Ascending aorta (tissue), 2 donors: ENCODE measurements at regions not wholly inside any gene's neighbourhood (a gene's known extent, or its start where the extent isn't known, plus 50 kb on each side); places are given as distances from the start of the nearest gene placed in this dataset.

ENCODE experiments used
- DNase-seq, 2 donors: peaks; one replicate each; pipeline ENCODE4 v3.0.0-alpha.2; 2019; ENCODE audit warnings: low spot score in 2 of 2
- H3K27ac ChIP-seq, 2 donors: fragments of 200-600 bp; sonication (generic); one replicate each; pipeline ENCODE4 v1.5.1; 2016 to 2017; ENCODE audit warnings: mild to moderate bottlenecking in 1 of 2
- H3K27me3 ChIP-seq: fragments of 200-600 bp; sonication (generic); one replicate; pipeline ENCODE4 v1.5.1; 2017
- H3K36me3 ChIP-seq, 2 donors: fragments of 200-600 bp; sonication (generic); one replicate each; pipeline ENCODE4 v1.5.1; 2016
- H3K4me1 ChIP-seq, 2 donors: fragments of 200-600 bp; sonication (generic); one replicate each; pipeline ENCODE4 v1.5.1; 2016 to 2017; ENCODE audit warnings: mild to moderate bottlenecking in 1 of 2
- H3K4me3 ChIP-seq, 2 donors: fragments of 200-600 bp; sonication (generic); one replicate each; pipeline ENCODE4 v1.5.1; 2016 to 2017; ENCODE audit warnings: mild to moderate bottlenecking in 1 of 2
- H3K9me3 ChIP-seq, 2 donors: fragments of 200-600 bp; sonication (generic); one replicate each; pipeline ENCODE4 v1.5.1; 2016
- intact Hi-C: fragments of 100-400 bp; cut with DNase I; formaldehyde crosslinking; loops from one replicate; pipeline ENCODE4 v1.15.1; 2023
- TF ChIP-seq, protein P1 (sequence below), 3 experiments: fragments of 200-600 bp in 2 of 3; fragments of 450-650 bp in 1 of 3; sonication (generic) in 2 of 3; IDR thresholded peaks; one replicate each; pipeline ENCODE4 v1.5.1; 2016 to 2019; ENCODE audit warnings: antibody characterized with exemption in 3 of 3, mild to moderate bottlenecking in 1 of 3, moderate library complexity in 1 of 3

DNA sequence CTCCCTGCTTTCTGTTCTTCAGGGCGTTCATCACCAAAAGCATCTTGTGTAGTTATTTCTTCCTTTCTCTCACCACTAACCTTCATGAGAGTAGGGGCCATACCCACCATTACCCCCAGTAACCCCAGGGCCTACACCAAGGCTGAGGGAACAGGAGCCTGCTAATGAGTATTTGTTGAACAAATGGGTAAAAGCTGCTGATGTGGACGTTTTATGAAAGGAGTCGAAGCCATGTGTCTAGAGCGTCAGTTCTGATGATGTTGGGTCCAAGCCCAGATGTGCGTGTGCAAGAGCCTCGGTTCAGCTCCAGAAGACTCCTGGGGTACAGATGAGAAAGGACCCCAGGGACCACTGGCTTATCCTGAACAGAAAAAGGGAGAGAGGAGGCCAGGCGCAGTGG is 77.1 kb upstream of the TBC1D3K start:
- Histone ChIP-seq H3K4me1 (no peaks in the 10 kb centered on the region), H3K27me3 (no peaks in the 10 kb centered on the region)

DNA sequence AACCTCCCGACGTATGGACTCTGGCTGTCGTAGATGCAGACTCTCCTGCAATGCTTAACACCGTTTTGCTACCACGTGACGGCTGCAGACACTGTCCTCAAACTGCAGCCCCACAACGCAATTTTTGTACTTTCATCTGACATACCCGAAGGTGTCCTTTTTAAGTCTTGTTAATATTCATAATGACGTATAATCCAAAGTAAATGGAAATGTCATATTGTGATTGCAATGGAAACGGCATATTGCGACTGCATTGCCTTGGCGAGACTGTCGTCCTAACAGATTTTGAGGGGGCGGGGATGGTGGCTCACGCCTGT is 79.3 kb upstream of the TBC1D3K start:
- TF ChIP-seq, protein P1, sequence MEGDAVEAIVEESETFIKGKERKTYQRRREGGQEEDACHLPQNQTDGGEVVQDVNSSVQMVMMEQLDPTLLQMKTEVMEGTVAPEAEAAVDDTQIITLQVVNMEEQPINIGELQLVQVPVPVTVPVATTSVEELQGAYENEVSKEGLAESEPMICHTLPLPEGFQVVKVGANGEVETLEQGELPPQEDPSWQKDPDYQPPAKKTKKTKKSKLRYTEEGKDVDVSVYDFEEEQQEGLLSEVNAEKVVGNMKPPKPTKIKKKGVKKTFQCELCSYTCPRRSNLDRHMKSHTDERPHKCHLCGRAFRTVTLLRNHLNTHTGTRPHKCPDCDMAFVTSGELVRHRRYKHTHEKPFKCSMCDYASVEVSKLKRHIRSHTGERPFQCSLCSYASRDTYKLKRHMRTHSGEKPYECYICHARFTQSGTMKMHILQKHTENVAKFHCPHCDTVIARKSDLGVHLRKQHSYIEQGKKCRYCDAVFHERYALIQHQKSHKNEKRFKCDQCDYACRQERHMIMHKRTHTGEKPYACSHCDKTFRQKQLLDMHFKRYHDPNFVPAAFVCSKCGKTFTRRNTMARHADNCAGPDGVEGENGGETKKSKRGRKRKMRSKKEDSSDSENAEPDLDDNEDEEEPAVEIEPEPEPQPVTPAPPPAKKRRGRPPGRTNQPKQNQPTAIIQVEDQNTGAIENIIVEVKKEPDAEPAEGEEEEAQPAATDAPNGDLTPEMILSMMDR (IDR thresholded peaks at IDR 0.05), result no peak
- DNase-seq, result no peak
- intact Hi-C loops, result no loop called here
- Histone ChIP-seq H3K27ac (no peak overlapping the region), H3K4me1 (no peaks in the 10 kb centered on the region), H3K27me3 (no peaks in the 10 kb centered on the region), H3K36me3 (no peaks in the 10 kb centered on the region), H3K9me3 (no peaks in the 10 kb centered on the region), H3K4me3 (no peak overlapping the region)

More for the DNA sequence above, 77.1 kb upstream of the TBC1D3K start:
- Histone ChIP-seq H3K9me3 (no peaks in the 10 kb centered on the region), H3K36me3 (no peaks in the 10 kb centered on the region), H3K27ac (no peak overlapping the region), H3K4me3 (no peak overlapping the region)
- TF ChIP-seq, protein P1 (IDR thresholded peaks at IDR 0.05), result no peak
- intact Hi-C loops, result no loop called here
- no peak for DNase-seq

GRCh38 chr17:37844158-37844976 is 79.8 kb upstream of the TBC1D3K start:
- no peak overlapping the region for H3K27ac ChIP-seq
- intact Hi-C loops, result no loop called here
- H3K4me3 ChIP-seq, result no peak overlapping the region
- TF ChIP-seq, protein P1 (IDR thresholded peaks at IDR 0.05), result peak; percentile 29 to 52 (median 50)
- no peaks in the 10 kb centered on the region for H3K27me3 ChIP-seq
- DNase-seq, result peak; percentile 18 to 77
- H3K9me3 ChIP-seq, result no peaks in the 10 kb centered on the region
- H3K36me3 ChIP-seq, result no peaks in the 10 kb centered on the region
- H3K4me1 ChIP-seq, result no peaks in the 10 kb centered on the region

- intact Hi-C loops, result no loop called here
- TF ChIP-seq, protein P1 (IDR thresholded peaks at IDR 0.05), result no peak
- H3K9me3 ChIP-seq, result no peaks in the 10 kb centered on the region
- DNase-seq, result no peak
- H3K4me3 ChIP-seq, result no peak overlapping the region
- no peaks in the 10 kb centered on the region for H3K27me3 ChIP-seq
- H3K36me3 ChIP-seq, result no peaks in the 10 kb centered on the region
- H3K27ac ChIP-seq, result no peak overlapping the region
- H3K4me1 ChIP-seq, result no peaks in the 10 kb centered on the region
Measured at GRCh38 chr17:37842401-37842800, 81.8 kb upstream of the TBC1D3K start.

GRCh38 chr17:37841232-37841631 is 83.0 kb upstream of the TBC1D3K start:
- no peak overlapping the region for H3K4me3 ChIP-seq
- DNase-seq, result no peak
- H3K36me3 ChIP-seq, result no peaks in the 10 kb centered on the region
- no peaks in the 10 kb centered on the region for H3K4me1 ChIP-seq
- H3K27ac ChIP-seq, result no peak overlapping the region
- TF ChIP-seq, protein P1 (IDR thresholded peaks at IDR 0.05), result no peak
- intact Hi-C loops, result no loop called here
- no peaks in the 10 kb centered on the region for H3K27me3 ChIP-seq
- H3K9me3 ChIP-seq, result no peaks in the 10 kb centered on the region
